ENCODE measurements at regions not wholly inside any gene's neighbourhood (a gene's known extent, or its start where the extent isn't known, plus 50 kb on each side); places are given as distances from the start of the nearest gene placed in this dataset.

- Histone ChIP-seq H3K4me2 (ENCODE audit: low read length) (no peak overlapping the region), H3K9me3 (ENCODE audit: insufficient read depth, low read depth, low read length) (no peaks in the 10 kb centered on the region), H2AFZ (ENCODE audit: low read depth, low read length) (no peak overlapping the region), H4K20me1 (ENCODE audit: insufficient read depth, low read length) (no peaks in the 10 kb centered on the region), H3K27me3 (ENCODE audit: insufficient read depth, low read length) (no peaks in the 10 kb centered on the region), H3K79me2 (ENCODE audit: insufficient read depth, low read length) (no peaks in the 10 kb centered on the region), H3K4me3 (ENCODE audit: insufficient read depth, low read depth, low read length) (no peak overlapping the region), H3K4me1 (ENCODE audit: insufficient read depth, low read length) (peaks cover 6% of the 10 kb centered on the region), H3K27ac (ENCODE audit: low read depth, low read length) (no peak overlapping the region), H3K9ac (ENCODE audit: low read length) (no peak overlapping the region), H3K36me3 (ENCODE audit: insufficient read depth, low read length) (no peaks in the 10 kb centered on the region)
- TF ChIP-seq EZH2 (IDR thresholded peaks at IDR 0.05; ENCODE audit: insufficient read depth, low read length) (no peak), CTCF (IDR thresholded peaks at IDR 0.05; ENCODE audit: insufficient read depth, low read depth, low read length) (no peak)
- no peak overlapping the region for H3K4me3 Mint-ChIP-seq (ENCODE audit: unreplicated experiment)
- no peaks in the 10 kb centered on the region for H3K4me1 Mint-ChIP-seq (ENCODE audit: low read depth, unreplicated experiment)
- peaks cover 2% of the 10 kb centered on the region for H3K9me3 Mint-ChIP-seq (ENCODE audit: unreplicated experiment)
- no peaks in the 10 kb centered on the region for H3K36me3 Mint-ChIP-seq (ENCODE audit: low read depth, unreplicated experiment)
- H3K27ac Mint-ChIP-seq (ENCODE audit: unreplicated experiment) = no peak overlapping the region
- no peaks in the 10 kb centered on the region for H3K27me3 Mint-ChIP-seq (ENCODE audit: low read depth, unreplicated experiment)
- no peak for DNase-seq (ENCODE audit: low read depth)
- FAIRE-seq = no peak
These were observed 1088.7 kb downstream of the NSUN3 start for GRCh38 chr3:95151590-95151989.

- Histone ChIP-seq H3K27me3 (ENCODE audit: insufficient read depth, low read length) (no peaks in the 10 kb centered on the region), H3K4me1 (ENCODE audit: insufficient read depth, low read length) (peaks cover 6% of the 10 kb centered on the region), H3K4me3 (ENCODE audit: insufficient read depth, low read depth, low read length) (no peak overlapping the region), H3K4me2 (ENCODE audit: low read length) (peak overlapping the region; percentile 6), H3K27ac (ENCODE audit: low read depth, low read length) (no peak overlapping the region), H3K79me2 (ENCODE audit: insufficient read depth, low read length) (no peaks in the 10 kb centered on the region), H2AFZ (ENCODE audit: low read depth, low read length) (no peak overlapping the region), H3K36me3 (ENCODE audit: insufficient read depth, low read length) (no peaks in the 10 kb centered on the region), H3K9ac (ENCODE audit: low read length) (no peak overlapping the region), H3K9me3 (ENCODE audit: insufficient read depth, low read depth, low read length) (no peaks in the 10 kb centered on the region), H4K20me1 (ENCODE audit: insufficient read depth, low read length) (no peaks in the 10 kb centered on the region)
- Mint-ChIP-seq H3K27me3 (ENCODE audit: low read depth, unreplicated experiment) (no peaks in the 10 kb centered on the region), H3K9me3 (ENCODE audit: unreplicated experiment) (peaks cover 7% of the 10 kb centered on the region), H3K4me3 (ENCODE audit: unreplicated experiment) (no peak overlapping the region), H3K27ac (ENCODE audit: unreplicated experiment) (no peak overlapping the region), H3K4me1 (ENCODE audit: low read depth, unreplicated experiment) (no peaks in the 10 kb centered on the region), H3K36me3 (ENCODE audit: low read depth, unreplicated experiment) (no peaks in the 10 kb centered on the region)
- TF ChIP-seq EZH2 (IDR thresholded peaks at IDR 0.05; ENCODE audit: insufficient read depth, low read length) (no peak), CTCF (IDR thresholded peaks at IDR 0.05; ENCODE audit: insufficient read depth, low read depth, low read length) (no peak)
- no peak for FAIRE-seq
- DNase-seq (ENCODE audit: low read depth) = peak; percentile 49
These were observed 1091.9 kb downstream of the NSUN3 start for GRCh38 chr3:95154766-95155165.

- no peaks in the 10 kb centered on the region for H3K9me3 Mint-ChIP-seq (ENCODE audit: unreplicated experiment)
- H3K4me3 Mint-ChIP-seq (ENCODE audit: unreplicated experiment) = no peak overlapping the region
- no peak overlapping the region for H3K27ac ChIP-seq (ENCODE audit: low read depth, low read length)
- no peaks in the 10 kb centered on the region for H3K27me3 Mint-ChIP-seq (ENCODE audit: low read depth, unreplicated experiment)
- H3K27me3 ChIP-seq (ENCODE audit: insufficient read depth, low read length) = no peaks in the 10 kb centered on the region
- no peak overlapping the region for H3K4me2 ChIP-seq (ENCODE audit: low read length)
- H3K4me1 ChIP-seq (ENCODE audit: insufficient read depth, low read length) = no peaks in the 10 kb centered on the region
- H3K79me2 ChIP-seq (ENCODE audit: insufficient read depth, low read length) = no peaks in the 10 kb centered on the region
- no peak overlapping the region for H3K27ac Mint-ChIP-seq (ENCODE audit: unreplicated experiment)
- no peaks in the 10 kb centered on the region for H3K9me3 ChIP-seq (ENCODE audit: insufficient read depth, low read depth, low read length)
- no peaks in the 10 kb centered on the region for H3K36me3 Mint-ChIP-seq (ENCODE audit: low read depth, unreplicated experiment)
- no peak overlapping the region for H3K9ac ChIP-seq (ENCODE audit: low read length)
- no peak overlapping the region for H2AFZ ChIP-seq (ENCODE audit: low read depth, low read length)
- FAIRE-seq (no peak), DNase-seq (ENCODE audit: low read depth) (no peak)
- no peak overlapping the region for H3K4me3 ChIP-seq (ENCODE audit: insufficient read depth, low read depth, low read length)
- no peak for TF ChIP-seq CTCF (IDR thresholded peaks at IDR 0.05; ENCODE audit: insufficient read depth, low read depth, low read length)
- no peak for TF ChIP-seq EZH2 (IDR thresholded peaks at IDR 0.05; ENCODE audit: insufficient read depth, low read length)
- no peaks in the 10 kb centered on the region for H3K36me3 ChIP-seq (ENCODE audit: insufficient read depth, low read length)
- no peaks in the 10 kb centered on the region for H3K4me1 Mint-ChIP-seq (ENCODE audit: low read depth, unreplicated experiment)
- H4K20me1 ChIP-seq (ENCODE audit: insufficient read depth, low read length) = no peaks in the 10 kb centered on the region
These were observed 1099.9 kb downstream of the NSUN3 start for GRCh38 chr3:95162794-95163193.

Data from astrocyte (in vitro differentiated cells and primary cell).